Endometrium (tissue), 2 donors: ENCODE measurements at regions not wholly inside any gene's neighbourhood (a gene's known extent, or its start where the extent isn't known, plus 50 kb on each side); places are given as distances from the start of the nearest gene placed in this dataset.

ENCODE experiments used
- FAIRE-seq: peaks from 2 replicates; lab custom pipeline; 2012; peaks lifted over from hg19 to GRCh38; lab: Jason Lieb, UNC
- donor health status: control.
- donor health status: control.

GRCh38 chr10:20492447-20492846 is 404.7 kb downstream of the NEBL start:
- no peak for FAIRE-seq

GRCh38 chr10:20489961-20490360 is 407.1 kb downstream of the NEBL start:
- no peak for FAIRE-seq

DNA sequence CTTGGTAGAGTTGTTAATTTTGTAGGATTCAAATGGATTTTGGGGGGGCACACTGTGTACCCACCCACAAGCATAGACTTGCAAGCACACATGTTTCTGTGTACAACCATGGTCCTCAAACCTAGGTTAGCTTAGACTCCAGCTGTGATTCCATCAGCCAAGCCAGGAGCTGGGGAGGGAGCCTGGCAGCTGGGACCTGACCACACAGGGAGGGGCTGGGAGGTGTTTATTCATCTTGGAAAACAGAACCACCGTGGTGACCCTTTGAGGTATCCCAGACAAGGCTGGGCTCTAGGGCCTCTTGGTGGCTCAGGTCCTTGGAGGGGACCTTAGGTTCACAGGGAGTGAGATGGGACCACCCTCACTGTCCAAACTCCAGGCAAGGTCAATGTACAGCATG is 410.3 kb downstream of the NEBL start:
- no peak for FAIRE-seq

DNA sequence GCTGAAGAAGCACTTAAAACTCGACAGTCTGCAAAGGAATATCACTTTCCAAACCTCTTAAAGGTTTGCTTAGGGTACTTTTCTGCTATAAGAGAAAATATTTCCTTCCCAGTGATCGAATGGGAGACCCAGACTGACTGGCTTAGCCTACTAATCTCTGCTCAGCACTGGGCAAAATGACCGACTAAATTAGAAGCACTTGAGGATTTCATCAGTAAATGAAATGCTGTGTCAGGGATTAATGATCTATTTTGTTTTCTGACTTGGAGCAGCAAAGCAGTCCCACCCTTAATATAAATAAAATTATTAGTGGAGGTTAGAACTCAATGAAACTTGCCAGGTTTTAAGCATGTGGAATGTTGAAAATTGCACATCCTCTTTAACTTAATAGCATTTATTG is 411.6 kb downstream of the NEBL start:
- no peak for FAIRE-seq

GRCh38 chr10:20481054-20481453 is 416.1 kb downstream of the NEBL start:
- FAIRE-seq = no peak

DNA sequence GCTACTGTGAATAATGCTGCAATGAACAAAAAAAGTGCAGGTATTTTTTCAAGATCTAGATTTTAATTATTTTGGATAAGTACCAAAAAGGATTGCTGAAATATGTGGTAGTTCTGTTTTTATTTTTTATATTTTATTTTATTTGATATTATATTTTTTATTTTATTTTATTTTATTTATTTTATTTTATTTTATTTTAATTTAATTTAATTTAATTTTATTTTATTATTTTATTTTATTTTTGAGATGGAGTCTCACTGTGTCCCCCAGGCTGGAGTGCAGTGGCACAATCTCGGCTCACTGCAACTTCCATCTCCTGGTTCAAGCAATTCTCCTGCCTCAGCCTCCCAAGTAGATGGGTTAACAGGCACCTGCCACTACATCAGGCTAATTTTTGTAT is 416.5 kb downstream of the NEBL start:
- peak; percentile 85 for FAIRE-seq

- FAIRE-seq = no peak
These were observed 423.0 kb downstream of the NEBL start for GRCh38 chr10:20474064-20474463.

GRCh38 chr10:20473023-20473760 is 423.9 kb downstream of the NEBL start:
- FAIRE-seq = no peak

- no peak for FAIRE-seq
These were observed 430.4 kb downstream of the NEBL start for GRCh38 chr10:20466731-20467130.

GRCh38 chr10:20457649-20458048 is 439.5 kb downstream of the NEBL start:
- FAIRE-seq = no peak

DNA sequence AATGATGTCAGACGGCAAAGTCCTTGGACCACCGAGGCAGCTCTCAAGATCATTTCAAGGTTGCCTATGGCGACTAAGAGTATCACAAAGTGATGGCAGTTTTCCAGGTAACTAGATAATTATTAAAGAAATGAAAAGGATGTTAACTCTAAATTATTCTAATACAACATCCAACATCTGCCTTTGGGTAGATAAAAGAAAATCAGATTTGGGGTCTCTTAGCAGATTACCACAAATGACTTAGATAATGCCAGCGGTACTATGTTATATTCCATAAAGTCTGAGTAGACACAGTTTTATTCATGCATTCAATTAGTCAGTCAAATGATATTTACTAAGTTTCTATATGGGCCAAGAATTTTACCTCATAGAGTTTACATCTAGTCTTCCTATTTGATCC is 441.3 kb downstream of the NEBL start:
- FAIRE-seq = no peak

DNA sequence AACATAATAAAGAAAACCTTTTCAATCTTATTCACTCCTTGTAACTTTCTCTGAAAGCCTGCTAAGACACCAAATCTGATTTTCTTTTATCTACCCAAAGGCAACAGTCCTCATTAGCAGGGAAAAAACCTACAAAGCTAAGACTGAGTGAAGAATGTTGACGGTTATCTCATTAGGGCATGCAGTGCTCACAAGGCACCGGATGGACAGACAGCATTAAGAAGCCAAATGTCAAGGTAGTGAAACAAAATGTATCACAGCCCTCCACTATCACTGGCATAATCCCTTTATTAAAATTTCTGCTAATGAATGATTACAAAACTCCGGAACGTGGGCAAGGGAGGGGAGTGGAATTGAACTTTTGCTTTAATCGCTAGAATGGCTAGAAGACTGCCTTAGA is 442.8 kb downstream of the NEBL start:
- FAIRE-seq = no peak

GRCh38 chr10:20446561-20447193 is 450.4 kb downstream of the NEBL start:
- no peak for FAIRE-seq

DNA sequence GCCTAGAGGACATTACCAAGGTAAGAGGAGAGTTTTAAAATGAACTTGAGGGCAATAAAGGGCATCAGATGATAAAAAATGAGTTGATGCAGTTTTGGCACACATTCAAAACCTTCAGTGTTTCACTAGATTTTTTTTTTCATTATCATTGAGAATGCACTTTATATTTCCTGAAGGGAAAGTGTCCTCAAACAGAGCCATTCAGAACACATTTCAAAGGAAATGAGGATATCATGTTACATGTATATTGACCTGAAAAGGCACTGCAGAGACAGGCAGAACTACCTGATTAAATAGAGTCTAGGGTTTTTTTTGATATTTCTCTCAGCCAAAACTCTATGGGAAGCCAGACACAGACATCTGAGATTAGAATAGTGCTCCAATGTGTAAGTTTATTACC is 454.0 kb downstream of the NEBL start:
- FAIRE-seq = no peak

- no peak for FAIRE-seq
These were observed 467.4 kb downstream of the NEBL start for GRCh38 chr10:20429742-20430141.

DNA sequence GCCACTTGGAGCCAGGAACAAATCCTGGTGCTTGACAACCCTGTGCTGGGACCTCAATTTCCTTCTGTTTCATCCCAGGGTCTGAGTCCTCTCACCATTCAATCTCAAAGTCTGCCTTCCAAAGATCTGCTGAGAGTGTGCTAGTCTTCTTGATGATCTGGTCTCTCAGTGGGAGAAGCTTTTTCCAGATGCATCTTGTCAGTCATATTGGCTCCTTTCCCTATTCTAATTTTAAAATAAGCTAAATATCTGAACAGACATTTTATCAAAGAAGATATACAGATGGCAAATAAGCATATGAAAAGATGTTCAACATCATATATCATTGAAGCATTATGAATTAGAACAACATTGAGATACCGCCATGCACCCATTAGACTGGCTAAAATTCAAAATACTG is 469.3 kb downstream of the NEBL start:
- FAIRE-seq = no peak

DNA sequence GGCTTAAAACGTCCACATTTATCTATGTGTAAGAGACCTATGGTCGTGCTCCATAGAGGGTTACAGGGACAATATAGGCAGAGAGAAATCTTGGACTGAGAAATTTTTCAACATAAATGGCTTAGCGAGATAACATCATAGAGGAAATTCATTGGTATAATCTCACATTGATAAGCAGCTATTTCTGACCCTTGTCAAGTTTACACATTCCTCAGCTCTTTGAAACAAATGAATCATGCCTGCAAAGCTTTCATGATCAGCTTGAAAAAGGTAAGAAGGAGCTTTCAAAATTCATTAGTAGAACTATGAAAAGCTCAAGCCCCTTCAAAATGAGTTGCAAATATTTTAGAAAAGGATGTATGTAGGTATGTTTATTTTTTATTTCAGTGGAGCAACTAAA is 478.8 kb downstream of the NEBL start:
- FAIRE-seq = no peak

DNA sequence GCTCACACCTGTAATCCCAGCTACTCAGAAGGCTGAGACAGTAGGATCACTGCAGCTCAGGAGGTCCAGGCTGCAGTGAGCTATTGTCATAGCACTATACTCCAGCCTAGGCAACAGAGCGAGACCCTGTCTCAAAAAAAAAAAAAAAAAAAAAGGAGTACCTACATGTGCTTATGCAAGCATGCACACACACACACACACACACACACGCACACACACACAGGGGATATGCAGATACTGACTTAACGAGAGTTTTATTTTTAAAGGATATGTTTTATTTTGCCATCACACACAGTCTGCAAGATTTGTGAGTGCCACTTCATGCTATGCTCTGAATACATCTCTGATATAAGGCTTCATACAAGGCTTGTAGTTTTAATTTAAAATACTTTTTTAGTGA is 479.3 kb downstream of the NEBL start:
- FAIRE-seq = no peak

DNA sequence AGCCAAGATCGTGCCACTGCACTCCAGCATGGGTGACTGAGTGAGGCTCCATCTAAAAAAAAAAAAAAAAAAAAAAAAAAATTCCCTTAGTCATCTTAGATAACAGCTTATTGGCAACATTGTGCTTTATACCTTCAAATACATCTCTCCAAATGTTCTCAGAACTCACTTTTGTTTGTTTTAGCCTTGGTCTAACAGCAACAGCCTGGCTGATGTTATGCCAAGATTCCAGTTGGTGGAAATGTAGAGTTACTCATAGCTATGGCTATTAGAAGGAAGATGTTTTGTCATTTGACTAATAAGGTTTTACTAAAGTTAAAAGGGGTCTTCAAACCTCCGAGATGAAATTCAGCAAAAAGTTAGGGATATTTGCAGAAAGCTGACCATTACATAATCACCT is 481.4 kb downstream of the NEBL start:
- FAIRE-seq = no peak

GRCh38 chr10:20407357-20407756 is 489.8 kb downstream of the NEBL start:
- no peak for FAIRE-seq

DNA sequence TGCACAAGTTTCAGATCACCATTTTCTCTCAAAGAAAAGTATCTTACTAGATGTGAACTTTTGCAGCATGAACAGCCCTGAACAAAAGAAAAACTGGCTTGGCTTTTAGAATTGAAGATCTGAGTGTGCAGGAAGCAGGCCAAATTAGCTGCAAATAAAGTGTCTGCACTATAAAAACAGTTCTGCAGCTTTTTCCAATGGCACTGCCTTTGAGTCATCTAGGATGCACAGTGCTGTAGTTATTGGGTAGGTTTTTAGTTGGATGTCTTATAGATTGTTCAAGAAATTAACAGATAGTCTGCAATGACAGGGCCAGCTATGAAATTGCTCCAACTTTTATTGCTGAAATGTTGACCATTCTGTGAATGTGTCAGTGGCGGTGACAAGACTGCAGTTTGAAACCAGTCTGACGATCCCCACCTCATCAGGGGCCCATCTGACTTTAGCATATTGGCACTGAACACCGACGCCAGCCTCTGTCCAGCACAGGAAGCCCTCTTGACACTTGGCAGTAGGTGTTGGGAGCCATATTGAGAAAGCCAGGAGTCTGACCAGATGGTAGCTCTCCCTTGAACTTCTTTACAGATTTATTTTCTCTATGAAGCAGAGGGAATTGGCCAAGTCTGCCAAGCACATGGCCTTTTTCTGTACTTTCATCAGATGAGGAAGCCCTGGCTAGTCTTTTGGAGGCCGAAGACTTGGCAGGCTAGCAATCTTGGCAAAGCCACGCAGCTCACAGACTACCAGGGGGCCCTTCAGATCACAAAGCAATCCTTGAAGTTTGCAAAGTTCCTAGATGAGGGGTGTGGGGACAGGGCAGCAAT is 490.6 kb downstream of the NEBL start:
- FAIRE-seq = no peak

DNA sequence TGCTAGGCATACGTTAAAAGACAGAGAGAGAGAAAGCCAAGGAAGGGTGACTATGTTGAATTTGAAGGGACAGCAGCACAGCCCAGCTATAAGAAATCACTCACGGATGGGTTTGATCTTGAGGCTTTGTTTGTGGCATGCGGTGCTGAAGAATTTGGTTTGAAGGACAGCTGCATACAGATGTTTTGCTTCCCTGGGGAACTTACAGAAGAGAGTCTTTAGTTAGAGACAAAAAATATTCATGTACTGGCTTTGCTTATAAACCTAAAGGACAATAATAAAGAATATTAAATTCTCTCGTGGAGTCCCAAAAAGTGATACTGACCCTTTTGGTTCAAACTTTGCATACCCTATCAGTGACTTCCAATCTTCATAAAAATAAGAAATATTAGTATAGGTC is 491.4 kb downstream of the NEBL start:
- FAIRE-seq = no peak

DNA sequence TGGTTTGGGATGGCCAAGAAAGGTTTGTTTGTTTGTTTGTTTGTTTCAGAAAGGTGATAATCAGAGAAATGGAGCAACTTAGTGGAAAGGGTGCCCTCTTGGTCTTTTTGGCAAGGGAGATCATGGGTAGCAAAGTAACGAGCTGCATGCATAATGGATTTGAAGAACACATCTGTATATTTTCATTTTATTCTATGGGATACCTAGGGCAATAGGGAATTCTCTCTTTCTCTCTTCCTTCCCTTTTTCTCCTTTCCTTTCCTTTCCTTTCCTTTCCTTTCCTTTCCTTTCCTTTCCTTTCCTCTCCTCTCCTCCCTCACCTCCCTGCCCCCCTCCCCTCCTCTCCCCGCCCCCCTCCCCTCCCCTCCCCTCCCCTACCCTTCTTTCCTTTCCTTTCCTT is 492.1 kb downstream of the NEBL start:
- FAIRE-seq = no peak
